Left lung (tissue), 4 donors: ENCODE measurements at regions not wholly inside any gene's neighbourhood (a gene's known extent, or its start where the extent isn't known, plus 50 kb on each side); places are given as distances from the start of the nearest gene placed in this dataset.

Experiments used
- ATAC-seq: fragments of 200-7000 bp; cut with Tn5 transposase; one replicate; pipeline ENCODE4 v1.9.1; 2020; ENCODE audit warnings: moderate library complexity
- DNase-seq, 4 donors: peaks; one replicate each; pipeline ENCODE4 v3.0.0-alpha.2; 2013 to 2020
- H3K27ac ChIP-seq, 2 donors: fragments of 200-600 bp; sonication (generic) in 1 of 2; one replicate each; pipeline versions ENCODE4 v1.5.0 to v1.8.0; 2020 to 2021
- H3K27me3 ChIP-seq, 2 donors: fragments of 200-600 bp; sonication (generic) in 1 of 2; one replicate each; pipeline versions ENCODE4 v1.5.0 to v1.8.0; 2020 to 2021
- H3K36me3 ChIP-seq, 2 donors: fragments of 200-600 bp; sonication (generic) in 1 of 2; one replicate each; pipeline versions ENCODE4 v1.5.0 to v1.8.0; 2020 to 2021
- H3K4me1 ChIP-seq, 2 donors: fragments of 200-600 bp; one replicate each; pipeline ENCODE4 v1.8.0; 2021
- H3K4me3 ChIP-seq, 2 donors: fragments of 200-600 bp; sonication (generic) in 1 of 2; one replicate each; pipeline versions ENCODE4 v1.5.0 to v1.8.0; 2020 to 2021; ENCODE audit warnings: mild to moderate bottlenecking in 1 of 2
- H3K9me3 ChIP-seq, 2 donors: fragments of 200-600 bp; sonication (generic) in 1 of 2; one replicate each; pipeline versions ENCODE4 v1.5.0 to v1.8.0; 2020 to 2021
- intact Hi-C, 2 donors: fragments of 100-400 bp; cut with DNase I; formaldehyde crosslinking; loops; one replicate each; pipeline versions ENCODE4 v1.11.2 to v1.14.2; 2022
- TF ChIP-seq, protein P1 (sequence below), 2 donors: fragments of 200-600 bp; sonication (generic) in 1 of 2; IDR thresholded peaks; one replicate each; pipeline versions ENCODE4 v1.5.0 to v1.8.0; 2021; ENCODE audit warnings: antibody characterized with exemption in 2 of 2
- donor health status: DM: no; HTN: yes; CAD: no.
- donor health status: DM: no; HTN: no; CAD: no.

DNA sequence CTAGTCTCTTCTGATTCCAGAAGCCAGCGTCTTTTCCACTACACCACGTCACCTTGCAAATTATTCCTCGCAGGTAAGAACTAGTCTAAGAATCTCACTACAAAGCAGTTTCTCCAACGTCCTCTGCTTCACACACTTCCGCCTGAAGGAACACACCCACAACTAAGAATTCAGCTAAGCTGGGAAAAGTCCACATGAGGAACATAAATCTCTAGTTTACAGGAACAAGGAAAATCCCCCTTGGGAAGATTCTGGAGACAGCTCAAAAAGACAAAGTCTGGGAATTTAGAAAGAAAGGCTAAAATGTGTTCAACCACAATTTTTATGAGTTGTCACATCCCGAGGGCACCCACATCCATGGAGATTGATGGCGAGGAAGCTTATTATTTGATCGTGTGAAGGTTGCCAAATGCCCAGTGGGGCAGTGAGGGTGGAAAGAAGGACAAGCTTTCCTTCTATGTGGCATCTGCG, 780.2 kb upstream of the TBX3 start:
- ATAC-seq = no peak
- no peaks in the 10 kb centered on the region for H3K4me1 ChIP-seq
- H3K4me3 ChIP-seq = no peak overlapping the region
- no peaks in the 10 kb centered on the region for H3K36me3 ChIP-seq
- H3K27ac ChIP-seq = no peak overlapping the region
- DNase-seq = no peak
- peaks cover 0 to 8% of the 10 kb centered on the region in 2 donors for H3K9me3 ChIP-seq
- H3K27me3 ChIP-seq = no peaks in the 10 kb centered on the region
- TF ChIP-seq, protein P1, sequence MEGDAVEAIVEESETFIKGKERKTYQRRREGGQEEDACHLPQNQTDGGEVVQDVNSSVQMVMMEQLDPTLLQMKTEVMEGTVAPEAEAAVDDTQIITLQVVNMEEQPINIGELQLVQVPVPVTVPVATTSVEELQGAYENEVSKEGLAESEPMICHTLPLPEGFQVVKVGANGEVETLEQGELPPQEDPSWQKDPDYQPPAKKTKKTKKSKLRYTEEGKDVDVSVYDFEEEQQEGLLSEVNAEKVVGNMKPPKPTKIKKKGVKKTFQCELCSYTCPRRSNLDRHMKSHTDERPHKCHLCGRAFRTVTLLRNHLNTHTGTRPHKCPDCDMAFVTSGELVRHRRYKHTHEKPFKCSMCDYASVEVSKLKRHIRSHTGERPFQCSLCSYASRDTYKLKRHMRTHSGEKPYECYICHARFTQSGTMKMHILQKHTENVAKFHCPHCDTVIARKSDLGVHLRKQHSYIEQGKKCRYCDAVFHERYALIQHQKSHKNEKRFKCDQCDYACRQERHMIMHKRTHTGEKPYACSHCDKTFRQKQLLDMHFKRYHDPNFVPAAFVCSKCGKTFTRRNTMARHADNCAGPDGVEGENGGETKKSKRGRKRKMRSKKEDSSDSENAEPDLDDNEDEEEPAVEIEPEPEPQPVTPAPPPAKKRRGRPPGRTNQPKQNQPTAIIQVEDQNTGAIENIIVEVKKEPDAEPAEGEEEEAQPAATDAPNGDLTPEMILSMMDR (IDR thresholded peaks at IDR 0.05) = no peak
- intact Hi-C loops = no loop called here

DNA sequence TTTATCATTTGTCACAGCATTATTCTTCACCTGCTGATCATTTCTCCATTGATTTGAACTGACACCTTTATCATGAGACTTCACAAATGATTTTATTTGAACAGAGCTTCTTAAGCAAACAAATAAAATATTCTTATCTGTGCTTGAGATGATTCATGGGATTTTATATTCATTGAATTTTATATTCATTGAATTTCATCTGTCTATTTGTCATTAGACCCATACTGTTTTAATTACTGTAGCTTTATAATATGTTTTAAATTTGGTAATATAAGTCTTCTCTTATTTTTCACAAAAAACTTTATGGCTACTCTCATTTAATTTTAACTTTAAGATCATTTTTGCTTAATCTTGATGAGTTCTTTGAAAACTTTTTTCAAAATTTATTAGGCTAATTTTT, 777.4 kb upstream of the TBX3 start:
- H3K4me3 ChIP-seq = no peak overlapping the region
- intact Hi-C loops = no loop called here
- H3K9me3 ChIP-seq = peaks cover 0 to 18% of the 10 kb centered on the region in 2 donors
- TF ChIP-seq, protein P1 (IDR thresholded peaks at IDR 0.05) = no peak
- H3K4me1 ChIP-seq = no peaks in the 10 kb centered on the region
- DNase-seq (no peak), ATAC-seq (no peak)
- no peaks in the 10 kb centered on the region for H3K36me3 ChIP-seq
- no peaks in the 10 kb centered on the region for H3K27me3 ChIP-seq
- H3K27ac ChIP-seq = no peak overlapping the region

DNA sequence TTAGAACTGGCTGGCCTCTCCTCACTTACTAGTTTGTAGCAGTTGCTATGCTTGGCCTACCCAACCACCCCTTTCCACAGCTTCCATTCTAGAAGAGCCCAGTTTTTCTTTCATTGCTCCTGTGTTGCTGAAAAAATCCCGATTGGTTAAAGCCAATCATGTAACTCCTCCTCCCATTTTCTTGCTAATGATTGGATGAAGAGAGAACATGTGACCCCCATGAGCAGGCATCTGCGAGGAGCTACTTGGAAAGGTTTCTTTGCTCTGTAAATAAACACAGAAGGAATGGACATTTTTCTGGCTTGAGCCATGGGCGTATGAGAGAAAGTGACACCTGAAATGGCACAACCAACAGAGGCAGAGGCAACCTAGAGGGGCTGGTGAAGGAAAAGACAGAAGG, 773.8 kb upstream of the TBX3 start:
- no peaks in the 10 kb centered on the region for H3K4me1 ChIP-seq
- TF ChIP-seq, protein P1 (IDR thresholded peaks at IDR 0.05) = no peak
- no peak overlapping the region for H3K27ac ChIP-seq
- no peak overlapping the region for H3K4me3 ChIP-seq
- intact Hi-C loops = no loop called here
- no peak for ATAC-seq
- peaks cover 0 to 3% of the 10 kb centered on the region in 2 donors for H3K27me3 ChIP-seq
- no peaks in the 10 kb centered on the region for H3K36me3 ChIP-seq
- peaks cover 0 to 18% of the 10 kb centered on the region in 2 donors for H3K9me3 ChIP-seq
- no peak for DNase-seq

DNA sequence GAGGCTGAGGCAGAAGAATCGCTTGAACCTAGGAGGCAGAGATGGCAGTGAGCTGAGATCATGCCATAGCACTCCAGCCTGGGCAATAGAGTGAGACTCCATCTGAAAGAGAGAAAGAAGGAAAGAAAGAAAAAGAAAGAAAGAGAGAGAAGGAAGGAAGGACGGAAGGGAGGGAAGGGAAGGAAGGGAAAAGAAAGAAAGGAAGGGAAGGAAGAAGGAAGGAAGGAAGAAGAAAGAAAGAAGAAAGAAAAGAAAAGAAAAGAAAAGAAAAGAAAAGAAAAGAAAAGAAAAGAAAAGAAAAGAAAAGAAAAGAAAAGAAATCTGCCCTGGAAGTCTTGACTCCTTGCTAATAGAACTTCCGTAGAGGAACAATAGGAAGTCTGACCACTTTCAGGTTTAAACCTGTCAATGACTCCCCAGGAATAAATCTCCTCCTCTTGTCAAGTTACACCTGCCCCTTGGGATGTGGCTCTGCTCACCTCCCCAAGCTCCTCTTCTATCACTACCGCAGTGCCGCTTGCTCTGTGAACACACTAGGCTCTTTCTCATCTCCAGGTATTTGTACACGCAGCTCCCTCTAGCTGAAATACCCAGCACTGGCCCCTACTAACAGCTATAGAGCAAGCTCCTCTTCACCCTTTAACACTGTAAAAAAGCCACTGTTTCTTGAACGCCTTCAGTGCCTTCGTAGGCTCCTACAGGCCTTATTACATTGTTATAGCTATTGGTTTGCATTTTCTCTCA, 773.1 kb upstream of the TBX3 start:
- Histone ChIP-seq H3K27ac (no peak overlapping the region), H3K27me3 (peaks cover 0 to 10% of the 10 kb centered on the region in 2 donors), H3K4me1 (peaks cover 0 to 2% of the 10 kb centered on the region in 2 donors), H3K9me3 (peaks cover 0 to 18% of the 10 kb centered on the region in 2 donors), H3K36me3 (no peaks in the 10 kb centered on the region), H3K4me3 (no peak overlapping the region)
- no peak for DNase-seq
- TF ChIP-seq, protein P1 (IDR thresholded peaks at IDR 0.05) = no peak
- no peak for ATAC-seq
- intact Hi-C loops = no loop called here

DNA sequence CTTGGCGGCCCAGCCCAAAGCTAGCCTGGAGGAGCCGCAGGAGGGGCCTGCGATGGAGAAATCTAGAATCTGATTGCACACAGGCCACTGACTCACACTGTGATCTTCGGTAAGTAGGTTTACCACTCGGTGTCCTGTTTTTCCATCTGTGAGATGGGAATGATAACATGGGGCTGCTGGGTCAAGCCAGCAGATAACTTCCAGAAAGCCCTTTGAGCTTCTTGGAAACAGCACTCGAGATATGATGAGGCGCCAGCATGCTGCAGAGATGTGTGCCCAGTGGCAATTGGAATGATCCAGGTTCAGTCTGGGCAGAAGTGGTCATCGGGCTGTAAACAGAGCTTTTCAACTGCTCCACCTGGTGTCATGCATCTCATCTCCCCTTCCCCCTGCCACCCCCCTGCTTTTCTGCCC, 771.3 kb upstream of the TBX3 start:
- TF ChIP-seq, protein P1 (IDR thresholded peaks at IDR 0.05) = no peak
- no peaks in the 10 kb centered on the region for H3K36me3 ChIP-seq
- H3K27ac ChIP-seq = no peak overlapping the region
- DNase-seq (no peak), ATAC-seq (no peak)
- H3K9me3 ChIP-seq = peaks cover 0 to 9% of the 10 kb centered on the region in 2 donors
- no peak overlapping the region for H3K4me3 ChIP-seq
- intact Hi-C loops = no loop called here
- H3K27me3 ChIP-seq = peaks cover 0 to 27% of the 10 kb centered on the region in 2 donors
- peaks cover 0 to 8% of the 10 kb centered on the region in 2 donors for H3K4me1 ChIP-seq
